Activated CD4-positive, CD25-positive, alpha-beta regulatory T cell treated with anti-CD3 and anti-CD28 coated beads, Interleukin-2, amount 50 U/mL, for 72 hours (primary cell): ENCODE measurements at regions not wholly inside any gene's neighbourhood (a gene's known extent, or its start where the extent isn't known, plus 50 kb on each side); places are given as distances from the start of the nearest gene placed in this dataset.
"Not testable (repeated sequence)": the region's sequence is repeated elsewhere in the genome, so short reads cannot be mapped to it uniquely, and the experiment has no call there.

Source experiments
- DNase-seq: peaks from one replicate; pipeline ENCODE4 v3.0.0; 2021

DNA sequence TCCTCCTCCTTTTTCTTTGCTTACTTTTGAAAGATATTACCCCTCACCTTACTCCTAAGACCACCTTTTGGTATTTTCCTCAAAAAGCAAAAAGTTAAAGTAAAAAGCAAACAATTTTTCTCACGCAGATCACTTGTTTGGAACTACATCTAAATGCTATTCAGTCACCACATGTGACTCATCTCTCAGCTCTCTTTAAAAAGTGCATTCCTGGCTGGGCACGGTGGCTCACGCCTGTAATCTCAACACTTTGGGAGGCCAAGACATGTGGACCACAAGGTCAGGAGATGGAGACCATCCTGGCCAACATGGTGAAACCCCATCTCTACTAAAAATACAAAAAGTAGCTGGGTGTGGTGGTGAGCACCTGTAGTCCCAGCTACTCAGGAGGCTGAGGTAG lies 218.0 kb downstream of the HS3ST3B1 start:
- not testable (repeated sequence) for DNase-seq

GRCh38 chr17:14514973-14515372 lies 214.1 kb downstream of the HS3ST3B1 start:
- DNase-seq = no peak

DNA sequence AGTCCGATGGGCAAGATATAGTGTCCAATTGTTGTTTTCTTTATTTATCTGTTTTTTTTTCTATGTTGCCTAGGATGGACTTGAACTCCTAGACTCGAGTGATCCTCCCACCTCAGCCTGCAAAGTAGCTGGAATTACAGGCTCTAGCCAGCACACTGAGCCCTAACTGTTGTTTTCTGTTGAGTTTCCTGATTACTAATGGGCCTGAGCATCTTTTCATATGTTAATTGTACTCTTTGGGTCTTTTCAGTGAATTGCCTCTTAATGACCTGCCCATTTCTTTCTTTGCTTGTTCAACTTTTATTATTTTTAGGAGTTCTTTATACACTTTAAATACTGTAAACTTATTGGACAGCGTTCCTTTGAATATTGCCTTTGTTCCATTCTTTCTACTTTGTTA lies 213.0 kb downstream of the HS3ST3B1 start:
- DNase-seq = no peak

GRCh38 chr17:14510136-14510535 lies 209.3 kb downstream of the HS3ST3B1 start:
- DNase-seq = no peak

- no peak for DNase-seq
Observed at GRCh38 chr17:14508156-14508555, 207.3 kb downstream of the HS3ST3B1 start.

DNA sequence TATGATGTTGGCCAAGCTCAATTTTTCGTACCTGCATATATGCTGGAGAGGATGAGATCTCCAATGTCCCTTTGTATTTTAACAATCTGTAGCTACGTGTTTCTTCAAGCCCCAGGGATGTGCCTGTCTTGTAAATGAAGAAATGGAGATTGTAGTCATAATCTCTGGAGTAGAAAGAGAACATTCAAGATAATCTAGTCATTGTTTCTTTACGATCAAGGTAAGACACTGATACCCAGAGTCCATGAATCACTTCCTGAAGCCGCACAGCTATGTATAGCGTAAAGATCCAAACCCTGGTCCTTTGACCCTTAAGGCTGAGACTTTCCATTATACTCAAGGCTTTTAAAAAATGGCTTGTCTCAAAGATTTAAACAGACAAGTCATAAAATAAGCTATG lies 205.5 kb downstream of the HS3ST3B1 start:
- no peak for DNase-seq

- DNase-seq = no peak
Observed at GRCh38 chr17:14505606-14506005, 204.7 kb downstream of the HS3ST3B1 start.

DNA sequence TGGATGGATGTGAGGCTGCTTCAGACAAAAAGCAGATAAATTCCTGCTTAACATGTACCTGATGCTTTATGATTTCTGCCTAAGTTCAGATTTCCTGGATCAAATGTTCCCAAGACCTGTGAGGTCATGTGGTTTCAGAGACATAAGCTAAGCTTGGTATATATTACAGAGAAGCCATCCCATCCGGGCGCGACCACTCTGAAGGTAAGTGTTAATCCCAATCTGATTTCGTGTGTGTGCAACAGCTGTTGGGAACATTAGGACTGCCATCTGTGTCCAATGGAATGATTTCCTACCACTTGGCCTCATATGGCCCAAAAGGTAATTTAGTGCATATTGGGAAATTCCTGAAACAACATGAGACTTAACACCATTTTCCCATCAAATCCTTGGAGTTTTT lies 199.1 kb downstream of the HS3ST3B1 start:
- no peak for DNase-seq

- DNase-seq = no peak
Observed at GRCh38 chr17:14498812-14499211, 197.9 kb downstream of the HS3ST3B1 start.

DNA sequence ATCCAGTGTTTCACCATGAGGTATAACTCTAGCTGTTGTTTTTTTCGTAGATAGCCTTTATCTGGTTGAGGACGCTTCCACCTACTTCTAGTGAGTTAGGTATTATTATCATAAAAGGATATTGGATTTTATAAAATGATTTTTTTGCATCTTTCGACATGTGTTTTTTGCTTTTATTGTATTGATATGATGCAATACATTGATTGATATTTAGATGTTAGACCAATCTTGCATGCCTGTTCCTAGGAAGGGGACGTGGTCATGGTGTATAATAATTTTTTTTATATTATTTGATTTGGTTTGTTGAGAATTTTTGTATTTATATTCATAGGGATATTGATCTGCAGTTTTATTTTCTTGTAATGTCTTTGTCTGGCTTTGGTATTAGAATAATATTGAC lies 193.3 kb downstream of the HS3ST3B1 start:
- DNase-seq = no peak

GRCh38 chr17:14489986-14490385 lies 189.1 kb downstream of the HS3ST3B1 start:
- DNase-seq = no peak

DNA sequence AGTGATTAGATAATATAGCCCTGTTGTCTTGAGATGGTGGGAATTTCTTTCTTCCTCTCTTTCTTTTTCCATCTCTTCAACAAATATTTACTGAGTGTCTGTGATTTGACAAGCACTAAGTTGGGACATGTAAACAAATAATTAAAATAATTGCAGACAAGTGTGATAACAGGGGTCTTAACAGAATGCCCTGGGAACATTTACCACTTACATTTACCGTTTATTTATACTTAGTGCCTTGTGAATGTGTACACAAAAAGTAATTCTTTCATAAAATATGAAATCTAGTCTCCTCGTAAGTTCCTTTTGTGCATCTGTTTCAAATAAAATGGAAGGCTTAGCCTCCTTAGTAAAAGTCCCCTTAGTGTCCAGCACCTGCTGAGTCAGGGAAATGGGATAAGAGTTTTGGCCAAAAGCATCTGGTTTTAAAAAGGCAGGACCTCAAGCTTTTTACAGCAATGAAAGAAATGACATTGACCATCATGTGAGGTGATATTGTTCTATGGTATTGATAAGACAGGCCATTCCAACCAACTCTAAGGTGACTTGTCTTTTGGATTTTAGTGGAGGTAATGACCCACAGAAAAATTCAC lies 188.2 kb downstream of the HS3ST3B1 start:
- DNase-seq = no peak

DNA sequence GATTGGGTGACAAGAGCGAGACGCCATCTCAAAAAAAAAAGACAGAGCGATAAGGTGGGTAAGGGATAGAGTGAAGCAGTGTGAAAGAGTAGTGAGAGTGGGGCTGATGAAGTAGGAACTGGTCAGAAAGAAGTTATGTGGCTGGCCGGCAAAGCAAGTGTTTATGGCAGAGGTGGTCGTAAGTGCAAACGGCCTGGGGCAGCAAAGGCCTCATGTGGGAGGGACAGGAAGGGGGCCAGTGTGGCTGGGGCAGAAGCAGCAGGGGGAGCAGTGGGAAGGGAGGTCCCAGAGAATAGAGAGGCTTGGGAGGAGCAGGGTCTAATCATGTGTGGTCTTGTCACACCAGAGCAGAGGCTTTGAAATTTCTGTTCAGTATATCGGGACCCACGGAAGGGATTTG lies 186.2 kb downstream of the HS3ST3B1 start:
- no peak for DNase-seq

- DNase-seq = no peak
Observed at GRCh38 chr17:14482715-14483114, 181.8 kb downstream of the HS3ST3B1 start.

DNA sequence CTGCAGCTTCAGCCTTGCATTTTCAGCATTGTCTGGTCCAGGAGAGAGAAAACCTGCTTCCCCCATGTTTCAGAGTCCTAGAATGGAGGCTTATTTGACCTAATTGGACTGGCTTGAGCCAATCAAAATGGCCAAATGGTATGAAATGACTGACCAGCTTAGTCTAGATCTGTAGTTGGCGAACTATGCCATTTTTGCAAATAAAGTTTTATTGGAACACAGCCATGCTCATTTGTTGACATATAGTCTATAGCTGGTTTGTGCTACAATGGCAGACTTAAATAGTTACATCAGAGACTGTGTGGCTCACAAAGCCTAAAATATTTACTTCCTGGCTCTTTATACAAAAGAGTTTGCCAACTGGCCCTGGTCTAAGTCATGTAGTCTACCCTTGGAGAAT lies 180.8 kb downstream of the HS3ST3B1 start:
- DNase-seq = no peak

- no peak for DNase-seq
Observed at GRCh38 chr17:14474591-14474990, 173.7 kb downstream of the HS3ST3B1 start.

GRCh38 chr17:14471052-14471451 lies 170.2 kb downstream of the HS3ST3B1 start:
- no peak for DNase-seq

DNA sequence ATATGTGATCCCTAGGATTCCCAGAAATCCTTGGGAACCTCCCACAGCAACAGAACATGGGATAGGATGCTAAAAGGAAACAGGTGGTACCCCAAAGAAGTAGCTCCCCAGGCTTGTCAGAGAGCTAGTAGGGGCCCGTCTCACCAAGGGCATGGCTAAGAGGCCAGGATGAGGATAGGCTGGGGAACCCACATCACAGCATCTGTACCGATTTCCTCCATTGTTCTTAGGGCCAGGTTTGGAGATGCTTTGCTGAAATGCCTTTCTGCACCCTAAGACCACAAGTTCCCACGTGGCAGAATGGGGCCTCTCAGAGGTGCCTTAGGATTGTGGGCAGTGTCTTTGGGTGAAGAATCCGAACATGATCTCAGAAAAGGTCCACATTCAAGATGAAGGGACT lies 169.5 kb downstream of the HS3ST3B1 start:
- no peak for DNase-seq

DNA sequence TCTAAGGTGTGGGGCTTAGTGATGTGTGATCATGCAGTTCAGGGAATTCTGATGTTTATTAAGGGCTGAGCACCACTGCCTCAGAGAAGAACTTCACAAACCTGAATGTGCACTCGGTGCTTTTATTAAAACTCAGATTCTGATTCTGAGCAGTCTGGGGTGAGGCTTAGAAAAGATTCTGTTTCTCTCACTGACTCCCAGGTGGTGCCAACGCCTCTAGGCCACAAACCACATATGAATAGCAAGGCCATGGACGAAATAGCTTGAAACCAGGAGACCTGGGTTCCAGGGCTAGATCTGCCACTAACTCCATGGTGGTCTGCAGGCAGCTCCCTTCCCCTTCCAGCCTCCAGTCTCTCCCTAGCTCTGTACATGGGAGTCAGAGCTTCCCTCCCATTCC lies 169.1 kb downstream of the HS3ST3B1 start:
- DNase-seq = no peak

DNA sequence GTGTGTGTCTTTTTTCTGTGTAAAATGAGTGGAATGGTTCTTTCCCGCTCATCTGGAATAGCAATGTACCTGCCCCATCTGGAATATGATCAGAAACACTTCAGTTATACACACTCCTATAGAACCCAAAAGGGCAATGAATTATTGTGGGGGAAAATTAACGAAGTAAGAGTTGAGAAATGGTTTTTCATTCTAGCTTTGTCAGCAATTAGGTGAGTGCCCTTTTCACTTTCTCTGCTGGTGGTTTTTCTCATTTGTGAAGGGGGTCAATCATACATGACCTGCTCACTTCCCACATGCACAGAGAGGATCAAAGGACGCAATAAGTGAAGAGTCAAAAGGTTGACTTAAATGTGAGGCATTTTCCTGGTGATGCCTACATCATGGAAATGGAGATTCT lies 168.0 kb downstream of the HS3ST3B1 start:
- no peak for DNase-seq

GRCh38 chr17:14461227-14461548 lies 160.3 kb downstream of the HS3ST3B1 start:
- no peak for DNase-seq

GRCh38 chr17:14460516-14461226 lies 159.8 kb downstream of the HS3ST3B1 start:
- no peak for DNase-seq

GRCh38 chr17:14459955-14460354 lies 159.1 kb downstream of the HS3ST3B1 start:
- DNase-seq = no peak

DNA sequence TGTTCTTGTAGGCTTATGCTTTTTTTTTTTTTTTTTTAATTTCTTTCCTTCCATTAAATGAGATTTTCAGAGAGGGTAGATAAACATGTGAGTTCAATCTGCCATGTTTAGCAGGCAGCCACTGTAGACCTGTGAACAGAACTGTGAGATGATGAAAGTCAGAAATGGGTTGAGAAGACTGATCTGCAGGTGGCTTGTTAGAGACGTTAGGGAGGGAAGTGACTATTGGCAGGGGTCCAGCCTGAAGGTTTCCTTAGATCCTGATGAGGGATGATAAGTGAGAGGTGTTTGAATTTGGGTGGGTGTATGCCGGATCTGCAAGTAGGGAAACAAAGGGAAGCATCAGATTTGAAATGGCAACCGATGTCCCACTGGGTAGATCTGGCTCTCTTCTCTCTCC lies 157.8 kb downstream of the HS3ST3B1 start:
- DNase-seq = no peak

DNA sequence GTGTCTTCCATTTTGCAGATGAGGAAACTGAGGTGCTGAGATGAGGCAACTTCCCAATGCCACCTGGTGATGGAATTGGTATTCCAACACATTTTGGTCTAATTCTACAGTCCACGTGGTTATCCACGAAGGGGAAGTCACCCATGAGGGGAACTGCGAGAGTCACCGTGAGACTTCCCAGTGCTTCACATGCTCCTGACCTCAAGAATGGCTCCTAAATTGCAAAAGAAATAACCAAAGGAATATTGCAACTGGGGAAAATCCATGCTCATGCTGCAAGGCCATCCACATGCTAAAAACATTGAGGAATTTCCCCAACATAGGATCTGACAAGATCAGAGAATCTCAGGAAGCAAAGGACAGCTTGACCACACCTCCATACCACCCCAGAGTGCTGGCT lies 153.9 kb downstream of the HS3ST3B1 start:
- DNase-seq = no peak
